ENCODE measurements at regions not wholly inside any gene's neighbourhood (a gene's known extent, or its start where the extent isn't known, plus 50 kb on each side); places are given as distances from the start of the nearest gene placed in this dataset.

- H3K4me1 ChIP-seq (ENCODE audit: control insufficient read depth, extremely low read depth, insufficient read depth, low read length), result no peaks in the 10 kb centered on the region
- H3K27me3 ChIP-seq (ENCODE audit: control insufficient read depth in 2 of 2, insufficient read depth in 2 of 2, low read length in 2 of 2), result no peaks in the 10 kb centered on the region
- no peak for FAIRE-seq
- no peaks in the 10 kb centered on the region for H3K9me1 ChIP-seq (replicated peaks; ENCODE audit: control insufficient read depth, extremely low read depth, insufficient read depth, low read length)
- no peaks in the 10 kb centered on the region for H4K20me1 ChIP-seq (replicated peaks; ENCODE audit: control insufficient read depth, extremely low read depth, insufficient read depth, low read length)
- H3K4me2 ChIP-seq (ENCODE audit: insufficient read depth, low read length), result no peak overlapping the region
- DNase-seq (ENCODE audit: low read depth, low spot score), result no peak
- no peak overlapping the region for H3K27ac ChIP-seq (ENCODE audit: insufficient read depth, low read depth, low read length)
- H3K36me3 ChIP-seq (ENCODE audit: control insufficient read depth in 2 of 2, extremely low read depth in 1 of 2, insufficient read depth in 2 of 2, low read length in 2 of 2), result no peaks in the 10 kb centered on the region
- intact Hi-C loops (cut with micrococcal nuclease) (no loop called here), dilution Hi-C loops (cut with MboI; ENCODE audit: extremely low pct_ligation_motif_present, low sequenced_read_pairs) (no loop called here)
- ChIA-PET POLR2A (no interaction called here), CTCF (interaction anchor here (0.9 kb wide), 1 partner anchor 9 kb away, joined by 3 read pairs; no protein-coding TSS in a partner anchor)
- no peak overlapping the region for H3K9ac ChIP-seq (replicated peaks; ENCODE audit: extremely low read depth, insufficient read depth, low read length)
- no peaks in the 10 kb centered on the region for H3K79me2 ChIP-seq (ENCODE audit: control insufficient read depth, insufficient read depth, low read length)
- no peak overlapping the region for H3K4me3 ChIP-seq (replicated peaks in 1 of 3; ENCODE audit: insufficient read depth in 1 of 3, low read depth in 1 of 3, low read length in 3 of 3)
- no peak overlapping the region for H2AFZ ChIP-seq (ENCODE audit: low read depth, low read length)
- no TSS peak for BruUV-seq (replicated peaks)
- peaks cover 1% of the 10 kb centered on the region for H3K9me3 ChIP-seq (replicated peaks; ENCODE audit: control insufficient read depth, insufficient read depth, low read length)
- TF ChIP-seq POLR2AphosphoS5 (IDR thresholded peaks at IDR 0.05; ENCODE audit: insufficient read depth, low read depth, low read length) (no peak), FOS (IDR thresholded peaks at IDR 0.05; ENCODE audit: borderline replicate concordance, insufficient read depth, low read length) (no peak), GATA2 (IDR thresholded peaks at IDR 0.05; ENCODE audit: insufficient read depth, insufficient read length, low read depth, low read length) (no peak), EZH2 (IDR thresholded peaks at IDR 0.05; ENCODE audit: borderline replicate concordance, low read depth, low read length, severe bottlenecking) (no peak), JUN (IDR thresholded peaks at IDR 0.05; ENCODE audit: borderline replicate concordance, insufficient read depth, insufficient read length, low read depth) (no peak), MAX (IDR thresholded peaks at IDR 0.05; ENCODE audit: insufficient read depth, insufficient read length) (no peak), CTCF (IDR thresholded peaks at IDR 0.05; ENCODE audit: extremely low read depth in 1 of 2, insufficient read depth in 1 of 2, low read depth in 1 of 2, low read length in 2 of 2) (no peak), MYC (IDR thresholded peaks at IDR 0.05; ENCODE audit: low read depth, low read length) (no peak), POLR2A (IDR thresholded peaks at IDR 0.05; ENCODE audit: low read depth, low read length) (no peak)
Observed at GRCh38 chr14:82011460-82011859, 477.8 kb upstream of the SEL1L start.
